ENCODE measurements at regions not wholly inside any gene's neighbourhood (a gene's known extent, or its start where the extent isn't known, plus 50 kb on each side); places are given as distances from the start of the nearest gene placed in this dataset.

DNA sequence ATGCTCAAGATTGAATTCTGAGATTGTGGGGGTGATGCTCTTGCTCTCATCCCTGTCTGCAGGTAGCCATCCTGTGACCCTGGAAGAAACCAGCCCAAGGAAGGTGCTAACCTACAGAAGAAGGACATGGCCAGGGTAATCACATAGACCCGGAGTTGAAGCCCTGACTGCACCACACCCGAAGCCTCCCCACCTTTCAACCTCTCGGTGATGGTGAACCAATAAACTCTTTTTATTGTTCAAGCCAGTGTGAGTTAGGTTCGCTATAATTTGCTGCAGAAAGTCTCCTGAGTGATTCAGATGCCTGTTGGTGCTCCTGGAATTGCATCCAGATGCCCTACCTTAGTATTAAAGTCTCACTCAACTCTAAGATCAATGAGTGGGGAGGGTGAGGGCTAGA is 163.6 kb downstream of the PLPP3 start:
- no peak for TF ChIP-seq CTCF (IDR thresholded peaks at IDR 0.05)
- TF ChIP-seq EP300 (IDR thresholded peaks at IDR 0.05), result no peak
- TF ChIP-seq POLR2A (IDR thresholded peaks at IDR 0.05), result no peak
- no peak for TF ChIP-seq POLR2AphosphoS5 (IDR thresholded peaks at IDR 0.05)

Measured in suprapubic skin (tissue), 4 donors.